Caco-2 (cell line): ENCODE measurements at regions not wholly inside any gene's neighbourhood (a gene's known extent, or its start where the extent isn't known, plus 50 kb on each side); places are given as distances from the start of the nearest gene placed in this dataset.

Experiments
- BruUV-seq: library from RNA; stranded (reverse); fragments of 400-500 nt; replicated peaks from 2 replicates; lab custom pipeline; 2021; lab: Mats Ljungman, UMichigan
- CTCF ChIA-PET: fragments of 300-600 bp; sonication (Branson Sonifier 250); formaldehyde crosslinking; loops from one replicate; lab custom pipeline; 2022; ENCODE audit warnings: antibody characterized with exemption; lab: Charles Lee
- POLR2A ChIA-PET: fragments of 300-600 bp; sonication (Branson Sonifier 250); formaldehyde crosslinking; loops from one replicate; lab custom pipeline; 2022; ENCODE audit warnings: antibody characterized with exemption; lab: Charles Lee
- DNase-seq, 2 experiments: peaks; one replicate each; pipeline versions ENCODE4 v3.0.0 to v3.0.0-alpha.2; 2020 to 2022
- H3K27me3 ChIP-seq: replicated peaks from 2 replicates; pipeline ENCODE4 v1.6.0; 2011; ENCODE audit warnings: low read length; ENCODE audit not compliant: control insufficient read depth, insufficient read depth
- H3K36me3 ChIP-seq: 2 replicates; pipeline ENCODE4 v1.5.1; 2011; ENCODE audit warnings: low read length; ENCODE audit not compliant: control insufficient read depth, insufficient read depth
- H3K4me1 ChIP-seq: fragments of 250-450 bp; sonication (Bioruptor Pico); 2 replicates; pipeline ENCODE4 v1.5.1; 2020; ENCODE audit warnings: mild to moderate bottlenecking
- H3K4me3 ChIP-seq: 2 replicates; pipeline ENCODE4 v1.5.1; 2011; ENCODE audit warnings: low read depth, mild to moderate bottlenecking, control low read depth, low read length
- H3K9me3 ChIP-seq: fragments of 250-450 bp; sonication (Bioruptor Pico); 2 replicates; pipeline ENCODE4 v1.5.1; 2020; ENCODE audit warnings: mild to moderate bottlenecking, moderate library complexity
- H3K27ac Mint-ChIP-seq: one replicate; pipeline ENCODE4 v1.8.0; 2022; ENCODE audit warnings: mixed read lengths; ENCODE audit not compliant: unreplicated experiment
- H3K27me3 Mint-ChIP-seq: one replicate; pipeline ENCODE4 v1.8.0; 2022; ENCODE audit warnings: mixed read lengths; ENCODE audit not compliant: insufficient read depth, unreplicated experiment
- H3K36me3 Mint-ChIP-seq: one replicate; pipeline ENCODE4 v1.8.0; 2022; ENCODE audit warnings: mild to moderate bottlenecking, mixed read lengths; ENCODE audit not compliant: insufficient read depth, unreplicated experiment
- H3K4me1 Mint-ChIP-seq: one replicate; pipeline ENCODE4 v1.8.0; 2022; ENCODE audit warnings: low read depth, mixed read lengths; ENCODE audit not compliant: unreplicated experiment
- H3K4me3 Mint-ChIP-seq: one replicate; pipeline ENCODE4 v1.8.0; 2022; ENCODE audit warnings: mild to moderate bottlenecking, moderate library complexity, mixed read lengths; ENCODE audit not compliant: unreplicated experiment
- H3K9me3 Mint-ChIP-seq: one replicate; pipeline ENCODE4 v1.8.0; 2022; ENCODE audit warnings: mixed read lengths; ENCODE audit not compliant: unreplicated experiment
- intact Hi-C: fragments of 100-400 bp; cut with micrococcal nuclease; formaldehyde crosslinking; loops from one replicate; pipeline ENCODE4 v1.10.0; 2022; ENCODE audit not compliant: unreplicated experiment
- TF ChIP-seq, protein P1 (sequence below), 2 experiments: fragments of 200-600 bp in 1 of 2; IDR thresholded peaks; 1 replicate in 1 of 2; 2 replicates in 1 of 2; pipeline versions ENCODE4 v1.5.1 to v1.8.0; 2011 to 2022; ENCODE audit warnings: antibody characterized with exemption in 1 of 2, control low read depth in 1 of 2, inconsistent platforms in 1 of 2, low read depth in 1 of 2, low read length in 1 of 2, mild to moderate bottlenecking in 1 of 2, moderate library complexity in 1 of 2; ENCODE audit not compliant: insufficient read depth in 1 of 2, severe bottlenecking in 1 of 2, unreplicated experiment in 1 of 2

DNA sequence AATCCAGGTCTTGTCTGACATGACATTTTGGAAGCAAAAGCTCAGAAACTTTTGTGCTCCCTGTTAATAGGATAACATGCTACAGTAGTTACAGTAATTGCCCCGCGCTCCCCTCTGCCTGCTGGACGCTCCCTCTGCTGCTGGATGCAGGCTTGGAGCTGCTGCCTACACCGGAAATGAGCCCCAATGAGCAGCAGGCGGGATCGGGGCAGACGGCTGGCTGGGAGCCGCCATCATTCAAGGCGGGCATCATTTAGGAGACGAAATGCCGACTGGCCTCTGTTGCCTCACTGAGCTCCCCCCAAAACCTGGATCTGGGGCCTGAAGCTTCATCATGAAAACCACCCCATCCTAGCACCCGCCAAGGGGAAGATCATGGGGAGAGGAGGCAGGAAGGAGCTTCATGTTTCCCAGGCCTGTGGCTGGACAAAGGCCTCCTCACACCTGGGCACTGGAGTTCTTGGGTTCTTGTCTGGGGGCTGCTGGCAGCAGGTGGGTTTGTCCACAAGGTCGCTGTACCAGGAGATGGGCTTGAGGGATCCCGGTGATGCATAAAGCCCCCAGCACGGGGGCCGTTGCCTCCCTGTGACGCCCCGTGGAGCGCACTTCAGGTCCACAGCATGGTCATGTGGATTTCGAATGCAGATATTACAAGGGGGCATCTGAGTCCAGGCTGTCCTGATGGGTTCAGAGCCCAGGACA lies 664.3 kb downstream of the BRD1 start:
- ChIA-PET CTCF (no interaction called here), POLR2A (no interaction called here)
- Mint-ChIP-seq H3K27me3 (peaks cover 9% of the 10 kb centered on the region), H3K4me1 (no peaks in the 10 kb centered on the region), H3K27ac (no peak overlapping the region), H3K4me3 (no peak overlapping the region), H3K9me3 (no peaks in the 10 kb centered on the region), H3K36me3 (no peaks in the 10 kb centered on the region)
- Histone ChIP-seq H3K9me3 (no peaks in the 10 kb centered on the region), H3K36me3 (no peaks in the 10 kb centered on the region), H3K27me3 (no peaks in the 10 kb centered on the region), H3K4me1 (no peaks in the 10 kb centered on the region), H3K4me3 (no peak overlapping the region)
- BruUV-seq, result no TSS peak
- DNase-seq, result no peak
- TF ChIP-seq, protein P1, sequence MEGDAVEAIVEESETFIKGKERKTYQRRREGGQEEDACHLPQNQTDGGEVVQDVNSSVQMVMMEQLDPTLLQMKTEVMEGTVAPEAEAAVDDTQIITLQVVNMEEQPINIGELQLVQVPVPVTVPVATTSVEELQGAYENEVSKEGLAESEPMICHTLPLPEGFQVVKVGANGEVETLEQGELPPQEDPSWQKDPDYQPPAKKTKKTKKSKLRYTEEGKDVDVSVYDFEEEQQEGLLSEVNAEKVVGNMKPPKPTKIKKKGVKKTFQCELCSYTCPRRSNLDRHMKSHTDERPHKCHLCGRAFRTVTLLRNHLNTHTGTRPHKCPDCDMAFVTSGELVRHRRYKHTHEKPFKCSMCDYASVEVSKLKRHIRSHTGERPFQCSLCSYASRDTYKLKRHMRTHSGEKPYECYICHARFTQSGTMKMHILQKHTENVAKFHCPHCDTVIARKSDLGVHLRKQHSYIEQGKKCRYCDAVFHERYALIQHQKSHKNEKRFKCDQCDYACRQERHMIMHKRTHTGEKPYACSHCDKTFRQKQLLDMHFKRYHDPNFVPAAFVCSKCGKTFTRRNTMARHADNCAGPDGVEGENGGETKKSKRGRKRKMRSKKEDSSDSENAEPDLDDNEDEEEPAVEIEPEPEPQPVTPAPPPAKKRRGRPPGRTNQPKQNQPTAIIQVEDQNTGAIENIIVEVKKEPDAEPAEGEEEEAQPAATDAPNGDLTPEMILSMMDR (IDR thresholded peaks at IDR 0.05; ENCODE audit: insufficient read depth in 1 of 2, low read depth in 1 of 2, low read length in 1 of 2, severe bottlenecking in 1 of 2, unreplicated experiment in 1 of 2), result no peak
- intact Hi-C loops, result no loop called here

DNA sequence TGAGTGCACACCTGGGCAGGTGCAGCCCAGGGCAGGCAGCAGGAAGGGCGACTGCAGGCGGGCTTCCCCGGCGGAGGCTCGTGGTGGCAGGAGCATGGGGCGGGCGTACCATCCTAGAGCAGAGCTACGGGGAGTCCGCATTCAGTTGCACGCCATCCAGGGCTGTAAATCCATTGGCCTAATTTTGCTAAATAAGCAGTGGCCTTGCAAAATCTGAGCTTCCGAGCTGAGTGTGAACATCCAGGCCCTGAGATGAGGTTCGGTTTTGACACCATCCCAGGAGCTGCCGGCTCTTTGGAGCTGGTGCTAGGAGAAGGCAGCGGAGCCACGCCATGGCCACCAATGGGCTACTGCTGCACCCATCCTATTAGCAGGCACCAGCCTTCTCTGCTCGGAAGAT lies 664.8 kb downstream of the BRD1 start:
- no peak for DNase-seq
- Mint-ChIP-seq H3K27ac (no peak overlapping the region), H3K9me3 (no peaks in the 10 kb centered on the region), H3K27me3 (peaks cover 9% of the 10 kb centered on the region), H3K4me1 (no peaks in the 10 kb centered on the region), H3K36me3 (no peaks in the 10 kb centered on the region), H3K4me3 (no peak overlapping the region)
- no TSS peak for BruUV-seq
- intact Hi-C loops, result no loop called here
- ChIA-PET CTCF (no interaction called here), POLR2A (no interaction called here)
- Histone ChIP-seq H3K36me3 (no peaks in the 10 kb centered on the region), H3K27me3 (no peaks in the 10 kb centered on the region), H3K4me3 (no peak overlapping the region), H3K4me1 (no peaks in the 10 kb centered on the region), H3K9me3 (no peaks in the 10 kb centered on the region)
- TF ChIP-seq, protein P1 (IDR thresholded peaks at IDR 0.05; ENCODE audit: insufficient read depth in 1 of 2, low read depth in 1 of 2, low read length in 1 of 2, severe bottlenecking in 1 of 2, unreplicated experiment in 1 of 2), result no peak

DNA sequence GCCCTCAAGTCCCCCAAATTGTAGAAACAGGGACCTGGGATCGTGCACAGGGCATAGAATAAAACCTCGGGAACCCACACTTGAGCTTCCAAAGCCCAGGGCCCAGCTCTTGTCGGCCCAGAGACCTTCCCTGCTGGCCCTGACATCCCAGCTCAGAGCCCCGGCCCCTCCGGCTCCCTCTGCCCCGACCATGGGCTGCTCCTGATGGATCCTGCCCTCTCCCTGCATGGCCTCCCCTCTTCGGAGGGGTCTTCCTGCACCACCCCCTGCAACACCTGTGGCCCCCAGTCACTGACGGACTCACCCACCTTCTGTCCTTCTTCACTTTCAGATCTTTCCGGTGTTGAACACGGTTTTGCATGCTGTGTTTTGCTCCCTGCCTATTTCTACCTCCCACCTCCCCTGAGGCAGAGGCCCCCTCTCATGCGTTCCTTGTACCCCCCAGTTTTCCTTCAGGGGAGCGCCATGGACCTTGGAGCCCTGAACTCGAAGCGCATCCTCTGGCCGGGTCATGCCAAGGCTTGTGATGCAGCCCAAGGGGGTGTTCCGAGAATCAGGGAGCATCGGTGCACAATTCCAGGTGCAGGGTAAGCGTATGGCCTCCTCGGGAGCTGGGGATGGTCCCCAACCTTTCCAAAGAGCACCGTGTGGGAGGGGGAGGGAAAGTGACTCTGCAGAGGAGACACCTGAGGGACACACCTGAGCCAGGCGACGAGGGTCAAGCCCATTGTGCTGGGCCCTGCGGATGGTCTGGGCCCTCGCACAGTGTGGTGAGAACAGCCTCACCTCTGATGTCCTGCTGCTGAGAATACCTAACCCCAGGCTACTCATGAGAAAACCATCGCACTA lies 666.4 kb downstream of the BRD1 start:
- no peaks in the 10 kb centered on the region for H3K4me1 ChIP-seq
- Mint-ChIP-seq H3K9me3 (peaks cover 6% of the 10 kb centered on the region), H3K4me1 (no peaks in the 10 kb centered on the region), H3K27ac (no peak overlapping the region), H3K4me3 (no peak overlapping the region), H3K27me3 (peaks cover 18% of the 10 kb centered on the region), H3K36me3 (no peaks in the 10 kb centered on the region)
- no TSS peak for BruUV-seq
- TF ChIP-seq, protein P1 (IDR thresholded peaks at IDR 0.05; ENCODE audit: insufficient read depth in 1 of 2, low read depth in 1 of 2, low read length in 1 of 2, severe bottlenecking in 1 of 2, unreplicated experiment in 1 of 2), result no peak
- ChIA-PET CTCF (no interaction called here), POLR2A (no interaction called here)
- H3K4me3 ChIP-seq, result no peak overlapping the region
- no peak for DNase-seq
- no peaks in the 10 kb centered on the region for H3K27me3 ChIP-seq
- no peaks in the 10 kb centered on the region for H3K9me3 ChIP-seq
- intact Hi-C loops, result no loop called here
- no peaks in the 10 kb centered on the region for H3K36me3 ChIP-seq
